ENCODE measurements at regions not wholly inside any gene's neighbourhood (a gene's known extent, or its start where the extent isn't known, plus 50 kb on each side); places are given as distances from the start of the nearest gene placed in this dataset.

- Histone ChIP-seq H3F3A (ENCODE audit: insufficient read depth, low read length) (no peaks in the 10 kb centered on the region), H3K4me1 (ENCODE audit: low read length) (no peaks in the 10 kb centered on the region), H3K4me2 (ENCODE audit: low read depth, low read length) (no peak overlapping the region), H3K27me3 (replicated peaks; ENCODE audit: insufficient read depth, low read length) (no peaks in the 10 kb centered on the region), H4K20me1 (ENCODE audit: insufficient read depth, low read length) (no peaks in the 10 kb centered on the region), H3K36me3 (replicated peaks; ENCODE audit: insufficient read depth, low read length) (no peaks in the 10 kb centered on the region), H3K79me2 (ENCODE audit: low read length) (no peaks in the 10 kb centered on the region), H3K4me3 (ENCODE audit: low read length) (no peak overlapping the region), H2AFZ (ENCODE audit: low read length) (no peak overlapping the region), H3K9me3 (replicated peaks; ENCODE audit: insufficient read depth, low read length) (no peaks in the 10 kb centered on the region), H3K9ac (ENCODE audit: low read length) (no peak overlapping the region), H3K9me2 (replicated peaks; ENCODE audit: insufficient read depth, low read length) (no peaks in the 10 kb centered on the region), H3K27ac (ENCODE audit: low read length) (no peak overlapping the region)
- TF ChIP-seq CTCF (IDR thresholded peaks at IDR 0.05; ENCODE audit: low read length), result peak; percentile 66
- no peak for TF ChIP-seq EZH2phosphoT487 (IDR thresholded peaks at IDR 0.05; ENCODE audit: low read length)
- DNase-seq, result peak; percentile 60
Observed at GRCh38 chr4:53929955-53930798, 134.2 kb downstream of the CHIC2 start.

GRCh38 chr4:53929311-53929710 lies 135.1 kb downstream of the CHIC2 start:
- H3K9ac ChIP-seq (ENCODE audit: low read length), result no peak overlapping the region
- H2AFZ ChIP-seq (ENCODE audit: low read length), result no peak overlapping the region
- no peak overlapping the region for H3K4me3 ChIP-seq (ENCODE audit: low read length)
- DNase-seq, result no peak
- H3K9me2 ChIP-seq (replicated peaks; ENCODE audit: insufficient read depth, low read length), result no peaks in the 10 kb centered on the region
- no peaks in the 10 kb centered on the region for H3K27me3 ChIP-seq (replicated peaks; ENCODE audit: insufficient read depth, low read length)
- no peaks in the 10 kb centered on the region for H3K36me3 ChIP-seq (replicated peaks; ENCODE audit: insufficient read depth, low read length)
- TF ChIP-seq EZH2phosphoT487 (IDR thresholded peaks at IDR 0.05; ENCODE audit: low read length), result no peak
- TF ChIP-seq EZH2 (optimal IDR thresholded peaks at IDR 0.05; ENCODE audit: low read depth, low read length), result no peak
- TF ChIP-seq CTCF (IDR thresholded peaks at IDR 0.05; ENCODE audit: low read length), result no peak
- no peaks in the 10 kb centered on the region for H3K4me1 ChIP-seq (ENCODE audit: low read length)
- no peaks in the 10 kb centered on the region for H3K9me3 ChIP-seq (replicated peaks; ENCODE audit: insufficient read depth, low read length)
- no peak overlapping the region for H3K27ac ChIP-seq (ENCODE audit: low read length)
- H3K79me2 ChIP-seq (ENCODE audit: low read length), result no peaks in the 10 kb centered on the region
- H4K20me1 ChIP-seq (ENCODE audit: insufficient read depth, low read length), result no peaks in the 10 kb centered on the region
- H3F3A ChIP-seq (ENCODE audit: insufficient read depth, low read length), result no peaks in the 10 kb centered on the region
- no peak overlapping the region for H3K4me2 ChIP-seq (ENCODE audit: low read depth, low read length)

- no peaks in the 10 kb centered on the region for H3K4me1 ChIP-seq (ENCODE audit: low read length)
- no peaks in the 10 kb centered on the region for H3K79me2 ChIP-seq (ENCODE audit: low read length)
- no peaks in the 10 kb centered on the region for H3K9me3 ChIP-seq (replicated peaks; ENCODE audit: insufficient read depth, low read length)
- TF ChIP-seq EZH2 (optimal IDR thresholded peaks at IDR 0.05; ENCODE audit: low read depth, low read length), result no peak
- no peak for TF ChIP-seq EZH2phosphoT487 (IDR thresholded peaks at IDR 0.05; ENCODE audit: low read length)
- no peak for TF ChIP-seq CTCF (IDR thresholded peaks at IDR 0.05; ENCODE audit: low read length)
- no peak overlapping the region for H3K4me2 ChIP-seq (ENCODE audit: low read depth, low read length)
- H3K27ac ChIP-seq (ENCODE audit: low read length), result no peak overlapping the region
- H3K9ac ChIP-seq (ENCODE audit: low read length), result no peak overlapping the region
- H3F3A ChIP-seq (ENCODE audit: insufficient read depth, low read length), result no peaks in the 10 kb centered on the region
- no peaks in the 10 kb centered on the region for H3K9me2 ChIP-seq (replicated peaks; ENCODE audit: insufficient read depth, low read length)
- DNase-seq, result no peak
- no peaks in the 10 kb centered on the region for H4K20me1 ChIP-seq (ENCODE audit: insufficient read depth, low read length)
- no peak overlapping the region for H2AFZ ChIP-seq (ENCODE audit: low read length)
- no peaks in the 10 kb centered on the region for H3K27me3 ChIP-seq (replicated peaks; ENCODE audit: insufficient read depth, low read length)
- H3K4me3 ChIP-seq (ENCODE audit: low read length), result no peak overlapping the region
- no peaks in the 10 kb centered on the region for H3K36me3 ChIP-seq (replicated peaks; ENCODE audit: insufficient read depth, low read length)
Observed at GRCh38 chr4:53928825-53929224, 135.6 kb downstream of the CHIC2 start.
